ENCODE measurements at regions not wholly inside any gene's neighbourhood (a gene's known extent, or its start where the extent isn't known, plus 50 kb on each side); places are given as distances from the start of the nearest gene placed in this dataset.

DNA sequence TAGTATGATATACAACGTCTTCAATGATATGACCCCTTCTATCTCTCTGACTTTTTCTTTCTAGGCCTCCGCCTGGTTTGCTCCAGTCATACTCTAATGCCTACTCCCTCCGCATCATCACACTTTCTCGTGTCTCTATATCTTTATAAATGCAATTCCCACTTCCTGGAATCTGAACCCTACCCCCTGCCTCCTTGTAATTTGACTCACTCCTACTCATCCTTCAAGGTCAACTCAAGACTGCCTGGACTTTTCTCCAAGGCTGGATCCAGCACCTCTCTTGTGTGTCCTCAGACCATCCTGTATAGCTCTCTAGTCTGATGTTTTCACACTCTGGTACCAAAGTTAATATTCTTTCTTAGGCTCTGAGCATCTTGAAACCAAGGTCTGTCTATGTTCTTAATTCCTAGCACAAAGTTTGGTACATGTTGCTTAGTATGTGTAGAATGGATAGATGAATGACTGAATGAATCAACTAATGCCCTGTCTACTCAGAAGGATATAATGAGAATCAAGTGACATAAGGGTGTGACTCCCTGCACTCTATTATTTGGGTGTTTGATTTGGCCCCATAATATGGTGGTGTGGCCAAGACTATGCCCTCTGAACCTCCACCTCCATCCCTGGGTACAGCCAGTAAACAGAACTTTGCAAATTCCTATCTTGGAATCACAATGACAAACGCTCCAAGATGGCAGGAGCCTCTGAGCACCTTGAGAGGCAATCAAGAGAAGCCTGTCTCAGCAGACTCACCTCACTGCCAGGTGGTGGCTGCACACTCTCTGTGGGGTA lies 74.3 kb upstream of the SERP2 start (continued):
- TF ChIP-seq, protein P1, sequence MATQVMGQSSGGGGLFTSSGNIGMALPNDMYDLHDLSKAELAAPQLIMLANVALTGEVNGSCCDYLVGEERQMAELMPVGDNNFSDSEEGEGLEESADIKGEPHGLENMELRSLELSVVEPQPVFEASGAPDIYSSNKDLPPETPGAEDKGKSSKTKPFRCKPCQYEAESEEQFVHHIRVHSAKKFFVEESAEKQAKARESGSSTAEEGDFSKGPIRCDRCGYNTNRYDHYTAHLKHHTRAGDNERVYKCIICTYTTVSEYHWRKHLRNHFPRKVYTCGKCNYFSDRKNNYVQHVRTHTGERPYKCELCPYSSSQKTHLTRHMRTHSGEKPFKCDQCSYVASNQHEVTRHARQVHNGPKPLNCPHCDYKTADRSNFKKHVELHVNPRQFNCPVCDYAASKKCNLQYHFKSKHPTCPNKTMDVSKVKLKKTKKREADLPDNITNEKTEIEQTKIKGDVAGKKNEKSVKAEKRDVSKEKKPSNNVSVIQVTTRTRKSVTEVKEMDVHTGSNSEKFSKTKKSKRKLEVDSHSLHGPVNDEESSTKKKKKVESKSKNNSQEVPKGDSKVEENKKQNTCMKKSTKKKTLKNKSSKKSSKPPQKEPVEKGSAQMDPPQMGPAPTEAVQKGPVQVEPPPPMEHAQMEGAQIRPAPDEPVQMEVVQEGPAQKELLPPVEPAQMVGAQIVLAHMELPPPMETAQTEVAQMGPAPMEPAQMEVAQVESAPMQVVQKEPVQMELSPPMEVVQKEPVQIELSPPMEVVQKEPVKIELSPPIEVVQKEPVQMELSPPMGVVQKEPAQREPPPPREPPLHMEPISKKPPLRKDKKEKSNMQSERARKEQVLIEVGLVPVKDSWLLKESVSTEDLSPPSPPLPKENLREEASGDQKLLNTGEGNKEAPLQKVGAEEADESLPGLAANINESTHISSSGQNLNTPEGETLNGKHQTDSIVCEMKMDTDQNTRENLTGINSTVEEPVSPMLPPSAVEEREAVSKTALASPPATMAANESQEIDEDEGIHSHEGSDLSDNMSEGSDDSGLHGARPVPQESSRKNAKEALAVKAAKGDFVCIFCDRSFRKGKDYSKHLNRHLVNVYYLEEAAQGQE (IDR thresholded peaks at IDR 0.05; ENCODE audit: unreplicated experiment), result no peak
- TF ChIP-seq EZH2phosphoT487 (IDR thresholded peaks at IDR 0.05; ENCODE audit: unreplicated experiment) (no peak), NANOG (IDR thresholded peaks at IDR 0.05; ENCODE audit: borderline replicate concordance) (no peak)
- TF ChIP-seq, protein P2, sequence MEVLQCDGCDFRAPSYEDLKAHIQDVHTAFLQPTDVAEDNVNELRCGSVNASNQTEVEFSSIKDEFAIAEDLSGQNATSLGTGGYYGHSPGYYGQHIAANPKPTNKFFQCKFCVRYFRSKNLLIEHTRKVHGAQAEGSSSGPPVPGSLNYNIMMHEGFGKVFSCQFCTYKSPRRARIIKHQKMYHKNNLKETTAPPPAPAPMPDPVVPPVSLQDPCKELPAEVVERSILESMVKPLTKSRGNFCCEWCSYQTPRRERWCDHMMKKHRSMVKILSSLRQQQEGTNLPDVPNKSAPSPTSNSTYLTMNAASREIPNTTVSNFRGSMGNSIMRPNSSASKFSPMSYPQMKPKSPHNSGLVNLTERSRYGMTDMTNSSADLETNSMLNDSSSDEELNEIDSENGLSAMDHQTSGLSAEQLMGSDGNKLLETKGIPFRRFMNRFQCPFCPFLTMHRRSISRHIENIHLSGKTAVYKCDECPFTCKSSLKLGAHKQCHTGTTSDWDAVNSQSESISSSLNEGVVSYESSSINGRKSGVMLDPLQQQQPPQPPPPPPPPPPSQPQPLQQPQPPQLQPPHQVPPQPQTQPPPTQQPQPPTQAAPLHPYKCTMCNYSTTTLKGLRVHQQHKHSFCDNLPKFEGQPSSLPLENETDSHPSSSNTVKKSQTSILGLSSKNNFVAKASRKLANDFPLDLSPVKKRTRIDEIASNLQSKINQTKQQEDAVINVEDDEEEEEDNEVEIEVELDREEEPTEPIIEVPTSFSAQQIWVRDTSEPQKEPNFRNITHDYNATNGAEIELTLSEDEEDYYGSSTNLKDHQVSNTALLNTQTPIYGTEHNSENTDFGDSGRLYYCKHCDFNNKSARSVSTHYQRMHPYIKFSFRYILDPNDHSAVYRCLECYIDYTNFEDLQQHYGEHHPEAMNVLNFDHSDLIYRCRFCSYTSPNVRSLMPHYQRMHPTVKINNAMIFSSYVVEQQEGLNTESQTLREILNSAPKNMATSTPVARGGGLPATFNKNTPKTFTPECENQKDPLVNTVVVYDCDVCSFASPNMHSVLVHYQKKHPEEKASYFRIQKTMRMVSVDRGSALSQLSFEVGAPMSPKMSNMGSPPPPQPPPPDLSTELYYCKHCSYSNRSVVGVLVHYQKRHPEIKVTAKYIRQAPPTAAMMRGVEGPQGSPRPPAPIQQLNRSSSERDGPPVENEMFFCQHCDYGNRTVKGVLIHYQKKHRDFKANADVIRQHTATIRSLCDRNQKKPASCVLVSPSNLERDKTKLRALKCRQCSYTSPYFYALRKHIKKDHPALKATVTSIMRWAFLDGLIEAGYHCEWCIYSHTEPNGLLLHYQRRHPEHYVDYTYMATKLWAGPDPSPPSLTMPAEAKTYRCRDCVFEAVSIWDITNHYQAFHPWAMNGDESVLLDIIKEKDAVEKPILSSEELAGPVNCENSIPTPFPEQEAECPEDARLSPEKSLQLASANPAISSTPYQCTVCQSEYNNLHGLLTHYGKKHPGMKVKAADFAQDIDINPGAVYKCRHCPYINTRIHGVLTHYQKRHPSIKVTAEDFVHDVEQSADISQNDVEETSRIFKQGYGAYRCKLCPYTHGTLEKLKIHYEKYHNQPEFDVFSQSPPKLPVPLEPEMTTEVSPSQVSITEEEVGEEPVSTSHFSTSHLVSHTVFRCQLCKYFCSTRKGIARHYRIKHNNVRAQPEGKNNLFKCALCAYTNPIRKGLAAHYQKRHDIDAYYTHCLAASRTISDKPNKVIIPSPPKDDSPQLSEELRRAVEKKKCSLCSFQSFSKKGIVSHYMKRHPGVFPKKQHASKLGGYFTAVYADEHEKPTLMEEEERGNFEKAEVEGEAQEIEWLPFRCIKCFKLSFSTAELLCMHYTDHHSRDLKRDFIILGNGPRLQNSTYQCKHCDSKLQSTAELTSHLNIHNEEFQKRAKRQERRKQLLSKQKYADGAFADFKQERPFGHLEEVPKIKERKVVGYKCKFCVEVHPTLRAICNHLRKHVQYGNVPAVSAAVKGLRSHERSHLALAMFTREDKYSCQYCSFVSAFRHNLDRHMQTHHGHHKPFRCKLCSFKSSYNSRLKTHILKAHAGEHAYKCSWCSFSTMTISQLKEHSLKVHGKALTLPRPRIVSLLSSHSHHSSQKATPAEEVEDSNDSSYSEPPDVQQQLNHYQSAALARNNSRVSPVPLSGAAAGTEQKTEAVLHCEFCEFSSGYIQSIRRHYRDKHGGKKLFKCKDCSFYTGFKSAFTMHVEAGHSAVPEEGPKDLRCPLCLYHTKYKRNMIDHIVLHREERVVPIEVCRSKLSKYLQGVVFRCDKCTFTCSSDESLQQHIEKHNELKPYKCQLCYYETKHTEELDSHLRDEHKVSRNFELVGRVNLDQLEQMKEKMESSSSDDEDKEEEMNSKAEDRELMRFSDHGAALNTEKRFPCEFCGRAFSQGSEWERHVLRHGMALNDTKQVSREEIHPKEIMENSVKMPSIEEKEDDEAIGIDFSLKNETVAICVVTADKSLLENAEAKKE (CRISPR knock-in tag; IDR thresholded peaks at IDR 0.05), result no peak
